ENCODE measurements at regions not wholly inside any gene's neighbourhood (a gene's known extent, or its start where the extent isn't known, plus 50 kb on each side); places are given as distances from the start of the nearest gene placed in this dataset.
"Not testable (repeated sequence)": the region's sequence is repeated elsewhere in the genome, so short reads cannot be mapped to it uniquely, and the experiment has no call there.

DNA sequence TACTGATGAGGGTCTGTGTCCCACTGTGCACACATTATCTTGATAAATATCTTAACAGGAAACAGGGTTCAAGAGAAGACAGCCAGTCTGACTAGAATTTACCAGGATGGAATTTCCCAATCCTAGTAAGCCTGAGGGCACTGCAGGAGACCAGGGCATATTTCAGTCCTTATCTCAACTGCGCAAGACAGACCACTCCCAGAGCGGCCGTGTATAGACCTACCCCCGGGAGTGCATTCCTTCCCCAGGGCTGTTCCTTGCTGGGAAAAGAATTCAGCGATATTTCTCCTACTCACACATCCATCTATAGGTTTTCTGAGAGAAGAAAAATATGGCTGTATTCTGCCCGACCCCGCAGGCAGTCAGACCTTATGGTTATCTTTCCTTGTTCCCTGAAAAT is 191.3 kb downstream of the DKK1 start:
- TF ChIP-seq POLR2AphosphoS5, POLR2A (IDR thresholded peaks at IDR 0.05): not testable (repeated sequence)
